OCI-LY1 (cell line): ENCODE measurements at regions not wholly inside any gene's neighbourhood (a gene's known extent, or its start where the extent isn't known, plus 50 kb on each side); places are given as distances from the start of the nearest gene placed in this dataset.

Experiments
- H2AFZ ChIP-seq: fragments of 200-600 bp; sonication (generic), shearing (Covaris generic); 2 replicates; pipeline ENCODE4 v1.6.0; 2014; ENCODE audit warnings: antibody characterized with exemption, mild to moderate bottlenecking, low read length
- H3F3A ChIP-seq: fragments of 200-600 bp; sonication (generic), shearing (Covaris generic); 2 replicates; pipeline ENCODE4 v1.6.0; 2014; ENCODE audit warnings: mild to moderate bottlenecking, antibody characterized with exemption, low read length, moderate library complexity; ENCODE audit not compliant: insufficient read depth
- H3K27ac ChIP-seq: fragments of 200-600 bp; sonication (generic); 2 replicates; pipeline ENCODE4 v1.5.1; 2014; ENCODE audit warnings: low read length, mixed run types, mild to moderate bottlenecking, low read depth; ENCODE audit not compliant: poor library complexity, severe bottlenecking
- H3K27me3 ChIP-seq: fragments of 200-600 bp; sonication (generic); 2 replicates; pipeline ENCODE4 v1.6.0; 2014; ENCODE audit warnings: antibody characterized with exemption, mild to moderate bottlenecking, low read length, moderate library complexity; ENCODE audit not compliant: insufficient read depth
- H3K36me3 ChIP-seq: fragments of 200-600 bp; sonication (generic); 2 replicates; pipeline ENCODE4 v1.6.1; 2014; ENCODE audit warnings: mild to moderate bottlenecking, antibody characterized with exemption, low read length, moderate library complexity, mixed read lengths; ENCODE audit not compliant: insufficient read depth
- H3K4me1 ChIP-seq: fragments of 200-600 bp; sonication (generic); 2 replicates; pipeline ENCODE4 v1.5.1; 2014; ENCODE audit warnings: mild to moderate bottlenecking, low read length, moderate library complexity; ENCODE audit not compliant: insufficient read depth, severe bottlenecking
- H3K4me2 ChIP-seq: fragments of 200-600 bp; sonication (generic), shearing (Covaris generic); 2 replicates; pipeline ENCODE4 v1.6.1; 2014; ENCODE audit warnings: low read length
- H3K4me3 ChIP-seq: fragments of 200-600 bp; sonication (generic); 2 replicates; pipeline ENCODE4 v1.5.1; 2014; ENCODE audit warnings: low read length, low read depth, mild to moderate bottlenecking, mixed read lengths; ENCODE audit not compliant: poor library complexity, severe bottlenecking
- H3K79me2 ChIP-seq: fragments of 200-600 bp; shearing (Covaris generic); 2 replicates; pipeline ENCODE4 v1.6.1; 2016; ENCODE audit warnings: mixed run types, low read length, mixed read lengths; ENCODE audit not compliant: insufficient read depth
- H3K9ac ChIP-seq: fragments of 200-600 bp; sonication (generic), shearing (Covaris generic); 2 replicates; pipeline ENCODE4 v1.6.1; 2014; ENCODE audit warnings: mild to moderate bottlenecking, low read length, mixed read lengths
- H3K9me2 ChIP-seq: fragments of 200-600 bp; sonication (generic), shearing (Covaris generic); 2 replicates; pipeline ENCODE4 v1.6.1; 2014; ENCODE audit warnings: low read depth, mild to moderate bottlenecking, low read length, mixed read lengths
- H3K9me3 ChIP-seq: fragments of 200-600 bp; shearing (Covaris generic); 2 replicates; pipeline ENCODE4 v1.6.1; 2014; ENCODE audit warnings: low read length, mixed read lengths
- H4K20me1 ChIP-seq: fragments of 200-600 bp; sonication (generic), shearing (Covaris generic); 2 replicates; pipeline ENCODE4 v1.6.0; 2016; ENCODE audit warnings: mild to moderate bottlenecking, low read length; ENCODE audit not compliant: insufficient read depth
- EZH2 ChIP-seq: fragments of 200-600 bp; sonication (generic), shearing (Covaris generic); IDR thresholded peaks from 2 replicates; pipeline ENCODE4 v1.8.0; 2017; ENCODE audit warnings: borderline replicate concordance, mixed run types, mild to moderate bottlenecking, antibody characterized with exemption, low read length, moderate library complexity, mixed read lengths
- TF ChIP-seq, protein P1 (sequence below): fragments of 200-600 bp; sonication (generic), shearing (Covaris generic); IDR thresholded peaks from 2 replicates; pipeline ENCODE4 v1.5.1; 2017; ENCODE audit warnings: mild to moderate bottlenecking, antibody characterized with exemption, low read length, moderate library complexity, mixed read lengths

DNA sequence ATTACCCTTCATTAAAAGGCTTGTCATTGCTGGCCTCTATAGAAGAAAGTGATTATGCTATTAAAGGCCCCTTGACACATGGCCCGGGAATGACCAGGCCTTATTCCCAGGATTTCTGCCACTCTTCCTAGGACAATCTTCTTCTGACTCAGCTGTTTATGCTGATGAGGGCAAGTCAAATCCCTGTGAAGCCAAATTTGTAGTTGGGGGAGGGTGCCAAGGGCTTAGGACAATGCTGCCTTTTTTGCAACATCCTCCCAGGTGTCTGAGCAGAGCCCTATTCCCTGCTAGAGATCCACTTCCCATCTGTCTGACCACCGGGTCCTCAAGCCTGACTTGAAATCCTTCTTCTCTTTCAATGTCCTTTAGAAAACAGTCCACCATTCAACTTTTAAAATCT lies 230.7 kb upstream of the SRRM4 start:
- H3K9me3 ChIP-seq = no peaks in the 10 kb centered on the region
- no peaks in the 10 kb centered on the region for H3K36me3 ChIP-seq
- no peak overlapping the region for H3K27ac ChIP-seq
- no peak overlapping the region for H2AFZ ChIP-seq
- no peaks in the 10 kb centered on the region for H3K79me2 ChIP-seq
- H3K4me1 ChIP-seq = no peaks in the 10 kb centered on the region
- H3K9me2 ChIP-seq = no peaks in the 10 kb centered on the region; the same call in 1 of the 2 replicates
- no peaks in the 10 kb centered on the region for H3K27me3 ChIP-seq
- no peak overlapping the region for H3K4me2 ChIP-seq
- H3F3A ChIP-seq = no peaks in the 10 kb centered on the region
- H3K4me3 ChIP-seq = no peak overlapping the region
- no peak overlapping the region for H3K9ac ChIP-seq
- H4K20me1 ChIP-seq = no peaks in the 10 kb centered on the region
- TF ChIP-seq, protein P1, sequence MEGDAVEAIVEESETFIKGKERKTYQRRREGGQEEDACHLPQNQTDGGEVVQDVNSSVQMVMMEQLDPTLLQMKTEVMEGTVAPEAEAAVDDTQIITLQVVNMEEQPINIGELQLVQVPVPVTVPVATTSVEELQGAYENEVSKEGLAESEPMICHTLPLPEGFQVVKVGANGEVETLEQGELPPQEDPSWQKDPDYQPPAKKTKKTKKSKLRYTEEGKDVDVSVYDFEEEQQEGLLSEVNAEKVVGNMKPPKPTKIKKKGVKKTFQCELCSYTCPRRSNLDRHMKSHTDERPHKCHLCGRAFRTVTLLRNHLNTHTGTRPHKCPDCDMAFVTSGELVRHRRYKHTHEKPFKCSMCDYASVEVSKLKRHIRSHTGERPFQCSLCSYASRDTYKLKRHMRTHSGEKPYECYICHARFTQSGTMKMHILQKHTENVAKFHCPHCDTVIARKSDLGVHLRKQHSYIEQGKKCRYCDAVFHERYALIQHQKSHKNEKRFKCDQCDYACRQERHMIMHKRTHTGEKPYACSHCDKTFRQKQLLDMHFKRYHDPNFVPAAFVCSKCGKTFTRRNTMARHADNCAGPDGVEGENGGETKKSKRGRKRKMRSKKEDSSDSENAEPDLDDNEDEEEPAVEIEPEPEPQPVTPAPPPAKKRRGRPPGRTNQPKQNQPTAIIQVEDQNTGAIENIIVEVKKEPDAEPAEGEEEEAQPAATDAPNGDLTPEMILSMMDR = no peak
- TF ChIP-seq EZH2 = no peak

DNA sequence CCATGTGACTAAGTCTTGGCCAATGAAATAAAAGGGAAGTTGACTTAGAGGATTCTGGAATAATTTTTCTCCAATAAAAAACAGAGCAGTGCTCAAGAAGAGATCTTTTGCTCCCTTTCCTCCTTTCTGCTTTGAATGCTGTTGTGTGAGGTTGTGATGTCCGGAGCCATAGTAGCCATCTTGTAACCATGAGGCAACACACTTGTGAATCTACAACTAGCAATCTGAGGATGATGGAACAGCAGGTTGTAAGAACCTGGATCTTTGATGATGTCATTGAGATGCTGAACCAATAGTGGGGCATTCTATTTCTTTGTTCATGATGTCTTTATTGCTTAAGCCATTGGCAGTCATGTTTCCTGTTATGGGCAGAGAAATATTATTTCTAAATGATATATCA lies 230.0 kb upstream of the SRRM4 start:
- H4K20me1 ChIP-seq = no peaks in the 10 kb centered on the region
- H3K27ac ChIP-seq = no peak overlapping the region
- H3F3A ChIP-seq = no peaks in the 10 kb centered on the region
- no peaks in the 10 kb centered on the region for H3K9me3 ChIP-seq
- no peaks in the 10 kb centered on the region for H3K36me3 ChIP-seq
- H3K4me2 ChIP-seq = no peak overlapping the region
- H3K9me2 ChIP-seq = no peaks in the 10 kb centered on the region; the same call in 1 of the 2 replicates
- TF ChIP-seq EZH2 = no peak
- TF ChIP-seq, protein P1 = no peak
- no peaks in the 10 kb centered on the region for H3K4me1 ChIP-seq
- H3K27me3 ChIP-seq = no peaks in the 10 kb centered on the region
- H3K79me2 ChIP-seq = no peaks in the 10 kb centered on the region
- H3K9ac ChIP-seq = no peak overlapping the region
- H2AFZ ChIP-seq = no peak overlapping the region
- no peak overlapping the region for H3K4me3 ChIP-seq

DNA sequence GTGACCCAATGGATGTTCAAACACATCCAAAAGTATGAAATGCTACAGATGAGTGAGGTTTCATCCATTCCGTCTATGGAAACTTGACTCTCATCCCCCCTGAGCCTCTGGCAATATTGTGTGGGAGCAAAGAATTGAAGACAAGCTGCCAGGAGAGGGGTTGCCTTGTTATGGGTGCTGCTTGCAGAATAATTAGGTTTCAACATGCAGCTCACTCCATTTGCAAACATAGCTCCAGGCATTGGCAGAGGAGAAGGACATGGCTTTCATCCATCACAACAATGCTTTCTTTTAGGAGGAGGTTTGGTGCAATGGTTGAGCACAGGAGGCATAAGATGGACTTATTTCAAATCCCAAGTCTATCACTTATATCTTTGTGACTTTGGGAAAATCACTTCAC lies 220.7 kb upstream of the SRRM4 start:
- no peak for TF ChIP-seq EZH2
- TF ChIP-seq, protein P1 = no peak
- no peaks in the 10 kb centered on the region for H4K20me1 ChIP-seq

More for the DNA sequence above, 220.7 kb upstream of the SRRM4 start:
- no peaks in the 10 kb centered on the region for H3K9me2 ChIP-seq
- H3K9ac ChIP-seq = no peak overlapping the region
- no peak overlapping the region for H2AFZ ChIP-seq
- H3K4me1 ChIP-seq = no peaks in the 10 kb centered on the region
- no peak overlapping the region for H3K27ac ChIP-seq
- H3F3A ChIP-seq = no peaks in the 10 kb centered on the region
- no peaks in the 10 kb centered on the region for H3K9me3 ChIP-seq
- H3K4me3 ChIP-seq = no peak overlapping the region
- no peak overlapping the region for H3K4me2 ChIP-seq
- no peaks in the 10 kb centered on the region for H3K36me3 ChIP-seq
- H3K79me2 ChIP-seq = no peaks in the 10 kb centered on the region
- no peaks in the 10 kb centered on the region for H3K27me3 ChIP-seq
